SK-N-SH treated with all-trans-retinoic acid at 6 μM for 48 hours (cell line): ENCODE measurements at regions not wholly inside any gene's neighbourhood (a gene's known extent, or its start where the extent isn't known, plus 50 kb on each side); places are given as distances from the start of the nearest gene placed in this dataset.

Source experiments
- ATAC-seq: fragments of 200-7000 bp; cut with Tn5 transposase; 3 replicates; pipeline ENCODE4 v1.9.1; 2020; ENCODE audit warnings: mild to moderate bottlenecking, moderate library complexity
- ARNTL ChIP-seq: fragments of 450-650 bp; formaldehyde crosslinking; IDR thresholded peaks from 2 replicates; pipeline ENCODE4 v1.5.0; 2020; ENCODE audit warnings: low read depth, mild to moderate bottlenecking, moderate library complexity, borderline replicate concordance
- BACH2 ChIP-seq: fragments of 250-450 bp; sonication (Bioruptor Pico); IDR thresholded peaks from 2 replicates; pipeline ENCODE4 v1.9.0; 2021; ENCODE audit warnings: mild to moderate bottlenecking, borderline replicate concordance
- CREB5 ChIP-seq: fragments of 250-450 bp; sonication (Bioruptor Pico); IDR thresholded peaks from 2 replicates; pipeline ENCODE4 v1.5.1; 2020; ENCODE audit warnings: low read depth, mild to moderate bottlenecking, moderate library complexity
- CSDC2 ChIP-seq: fragments of 250-450 bp; sonication (Bioruptor Pico); IDR thresholded peaks from 2 replicates; pipeline ENCODE4 v1.5.0; 2020; ENCODE audit warnings: mild to moderate bottlenecking, moderate library complexity
- CSRNP3 ChIP-seq: fragments of 250-450 bp; sonication (Bioruptor Pico); IDR thresholded peaks from 2 replicates; pipeline ENCODE4 v1.5.1; 2021; ENCODE audit warnings: mild to moderate bottlenecking, moderate library complexity
- ESRRG ChIP-seq: fragments of 250-450 bp; sonication (Bioruptor Pico); IDR thresholded peaks from 2 replicates; pipeline ENCODE4 v1.6.1; 2021; ENCODE audit warnings: mild to moderate bottlenecking
- GLIS3 ChIP-seq: fragments of 250-450 bp; sonication (Bioruptor Pico); IDR thresholded peaks from 2 replicates; pipeline ENCODE4 v1.5.0; 2020; ENCODE audit warnings: mild to moderate bottlenecking, moderate library complexity
- OSR1 ChIP-seq: fragments of 250-450 bp; sonication (Bioruptor Pico); IDR thresholded peaks from 2 replicates; pipeline ENCODE4 v1.8.0; 2022; ENCODE audit warnings: moderate library complexity, mild to moderate bottlenecking, inconsistent platforms
- PATZ1 ChIP-seq: fragments of 250-450 bp; sonication (Bioruptor Pico); IDR thresholded peaks from 2 replicates; pipeline ENCODE4 v1.8.0; 2020; ENCODE audit warnings: mild to moderate bottlenecking, moderate library complexity, borderline replicate concordance
- POU6F1 ChIP-seq: fragments of 250-450 bp; sonication (Bioruptor Pico); IDR thresholded peaks from 2 replicates; pipeline ENCODE4 v1.8.0; 2021; ENCODE audit warnings: low read depth, mild to moderate bottlenecking, moderate library complexity, borderline replicate concordance
- PPARA ChIP-seq: fragments of 250-450 bp; sonication (Bioruptor Pico); IDR thresholded peaks from 2 replicates; pipeline ENCODE4 v1.5.0; 2020; ENCODE audit warnings: mild to moderate bottlenecking, borderline replicate concordance
- RARB ChIP-seq: fragments of 250-450 bp; sonication (Bioruptor Pico); IDR thresholded peaks from 2 replicates; pipeline ENCODE4 v1.8.0; 2021; ENCODE audit warnings: mild to moderate bottlenecking, moderate library complexity
- SNAI2 ChIP-seq: fragments of 250-450 bp; sonication (Bioruptor Pico); IDR thresholded peaks from 2 replicates; pipeline ENCODE4 v1.5.0; 2020; ENCODE audit warnings: mild to moderate bottlenecking, moderate library complexity
- TCF4 ChIP-seq: fragments of 250-450 bp; sonication (Bioruptor Pico); IDR thresholded peaks from 2 replicates; pipeline ENCODE4 v1.8.0; 2021; ENCODE audit warnings: mild to moderate bottlenecking, moderate library complexity, borderline replicate concordance
- TOX ChIP-seq: fragments of 250-450 bp; sonication (Bioruptor Pico); IDR thresholded peaks from 2 replicates; pipeline ENCODE4 v1.8.0; 2021; ENCODE audit warnings: mild to moderate bottlenecking, moderate library complexity, borderline replicate concordance
- TSHZ2 ChIP-seq: fragments of 250-450 bp; sonication (Bioruptor Pico); IDR thresholded peaks from 2 replicates; pipeline ENCODE4 v1.5.0; 2020; ENCODE audit warnings: mild to moderate bottlenecking, moderate library complexity
- ZC3H10 ChIP-seq: fragments of 250-450 bp; sonication (Bioruptor Pico); IDR thresholded peaks from 2 replicates; pipeline ENCODE4 v1.5.1; 2021; ENCODE audit warnings: mild to moderate bottlenecking, moderate library complexity
- ZFP3 ChIP-seq: fragments of 250-450 bp; sonication (Bioruptor Pico); IDR thresholded peaks from 2 replicates; pipeline ENCODE4 v1.5.0; 2020; ENCODE audit warnings: mild to moderate bottlenecking, moderate library complexity
- ZNF70 ChIP-seq: fragments of 450-650 bp; formaldehyde crosslinking; IDR thresholded peaks from 2 replicates; pipeline ENCODE4 v1.5.0; 2020; ENCODE audit warnings: mild to moderate bottlenecking, moderate library complexity
- ZNF8 ChIP-seq: fragments of 450-650 bp; formaldehyde crosslinking; IDR thresholded peaks from 2 replicates; pipeline ENCODE4 v1.5.0; 2020; ENCODE audit warnings: mild to moderate bottlenecking, moderate library complexity

GRCh38 chr2:5074733-5075132 lies 617.5 kb upstream of the SOX11 start (continued):
- no peak for TF ChIP-seq ZC3H10 (CRISPR knock-in tag)
- no peak for TF ChIP-seq CSDC2 (CRISPR knock-in tag)
- TF ChIP-seq RARB = no peak

- TF ChIP-seq ESRRG (no peak), GLIS3 (CRISPR knock-in tag) (no peak), POU6F1 (CRISPR knock-in tag) (no peak), OSR1 (no peak), ZNF8 (CRISPR knock-in tag) (no peak), ZNF70 (CRISPR knock-in tag) (no peak), TCF4 (CRISPR knock-in tag) (no peak), PATZ1 (CRISPR knock-in tag) (no peak), CSRNP3 (CRISPR knock-in tag) (no peak)
- no peak for ATAC-seq
Observed at GRCh38 chr2:5076599-5076998, 615.6 kb upstream of the SOX11 start.

GRCh38 chr2:5077479-5078089 lies 614.6 kb upstream of the SOX11 start:
- ATAC-seq = no peak
- TF ChIP-seq TSHZ2 (CRISPR knock-in tag) (no peak), ZNF8 (CRISPR knock-in tag) (no peak), GLIS3 (CRISPR knock-in tag) (no peak), TOX (CRISPR knock-in tag) (no peak), TCF4 (CRISPR knock-in tag) (no peak)

GRCh38 chr2:5083402-5083801 lies 608.8 kb upstream of the SOX11 start:
- ATAC-seq = no peak
- TF ChIP-seq CSDC2 (CRISPR knock-in tag) (no peak), TOX (CRISPR knock-in tag) (no peak), SNAI2 (CRISPR knock-in tag) (no peak), PATZ1 (CRISPR knock-in tag) (no peak), BACH2 (CRISPR knock-in tag) (no peak), ARNTL (CRISPR knock-in tag) (no peak), OSR1 (no peak), RARB (no peak), ZNF70 (CRISPR knock-in tag) (no peak), PPARA (CRISPR knock-in tag) (no peak), CREB5 (CRISPR knock-in tag) (no peak), ZFP3 (CRISPR knock-in tag) (no peak)
